A673 (cell line): ENCODE measurements at regions not wholly inside any gene's neighbourhood (a gene's known extent, or its start where the extent isn't known, plus 50 kb on each side); places are given as distances from the start of the nearest gene placed in this dataset.

Experiments
- BruUV-seq: library from RNA; stranded (reverse); fragments of 400-500 nt; replicated peaks from 2 replicates; lab custom pipeline; 2021; lab: Mats Ljungman, UMichigan
- CTCF ChIA-PET: fragments of 300-600 bp; sonication (Branson Sonifier 250); formaldehyde crosslinking; loops from one replicate; lab custom pipeline; 2022; ENCODE audit warnings: antibody characterized with exemption; lab: Charles Lee
- POLR2A ChIA-PET: fragments of 300-600 bp; sonication (Branson Sonifier 250); formaldehyde crosslinking; loops from one replicate; lab custom pipeline; 2022; ENCODE audit warnings: antibody characterized with exemption; ENCODE audit not compliant: low non-redundant PET; lab: Charles Lee
- DNase-seq: peaks from one replicate; pipeline ENCODE4 v3.0.0-alpha.2; 2015; ENCODE audit warnings: low spot score
- H3K27ac ChIP-seq: fragments of 200-600 bp; sonication (generic); 2 replicates; pipeline ENCODE4 v1.5.1; 2016; ENCODE audit warnings: mixed run types, low read depth, mild to moderate bottlenecking, mixed read lengths, antibody characterized with exemption, low read length; ENCODE audit not compliant: poor library complexity, severe bottlenecking
- H3K27me3 ChIP-seq: fragments of 200-600 bp; sonication (generic); replicated peaks from 2 replicates; pipeline ENCODE4 v1.6.1; 2017; ENCODE audit warnings: mixed run types, low read depth, mild to moderate bottlenecking, mixed read lengths, antibody characterized with exemption, low read length; ENCODE audit not compliant: insufficient read depth, poor library complexity
- H3K36me3 ChIP-seq: fragments of 200-600 bp; sonication (generic); 2 replicates; pipeline ENCODE4 v1.6.1; 2016; ENCODE audit warnings: mixed run types, mild to moderate bottlenecking, mixed read lengths, antibody characterized with exemption, low read length; ENCODE audit not compliant: insufficient read depth, poor library complexity, severe bottlenecking
- H3K4me1 ChIP-seq: fragments of 200-600 bp; sonication (generic); 2 replicates; pipeline ENCODE4 v1.6.1; 2017; ENCODE audit warnings: mixed run types, mild to moderate bottlenecking, mixed read lengths, antibody characterized with exemption, low read length; ENCODE audit not compliant: insufficient read depth, poor library complexity, severe bottlenecking
- H3K4me3 ChIP-seq: fragments of 200-600 bp; sonication (generic); 2 replicates; pipeline ENCODE4 v1.5.1; 2016; ENCODE audit warnings: low read depth, mixed run types, mild to moderate bottlenecking, mixed read lengths, low read length; ENCODE audit not compliant: poor library complexity, severe bottlenecking
- H3K9me3 ChIP-seq: fragments of 200-600 bp; sonication (generic); 2 replicates; pipeline ENCODE4 v1.6.1; 2016; ENCODE audit warnings: mixed run types, low read depth, mild to moderate bottlenecking, mixed read lengths, antibody characterized with exemption, low read length; ENCODE audit not compliant: poor library complexity, severe bottlenecking
- EZH2 ChIP-seq: fragments of 200-600 bp; sonication (generic); IDR thresholded peaks from 2 replicates; pipeline ENCODE4 v1.6.1; 2017; ENCODE audit warnings: borderline replicate concordance, low read depth, mild to moderate bottlenecking, mixed read lengths, antibody characterized with exemption, low read length; ENCODE audit not compliant: poor library complexity, severe bottlenecking
- intact Hi-C: fragments of 100-400 bp; cut with micrococcal nuclease; formaldehyde crosslinking; loops from one replicate; pipeline ENCODE4 v1.10.0; 2022; ENCODE audit not compliant: unreplicated experiment
- TF ChIP-seq, protein P1 (sequence below): fragments of 300-800, 200-600 bp; sonication (generic); conservative IDR thresholded peaks from 2 replicates; pipeline ENCODE4 v1.5.1; 2017; ENCODE audit warnings: low read depth, mild to moderate bottlenecking, antibody characterized with exemption, low read length, moderate library complexity, mixed read lengths

DNA sequence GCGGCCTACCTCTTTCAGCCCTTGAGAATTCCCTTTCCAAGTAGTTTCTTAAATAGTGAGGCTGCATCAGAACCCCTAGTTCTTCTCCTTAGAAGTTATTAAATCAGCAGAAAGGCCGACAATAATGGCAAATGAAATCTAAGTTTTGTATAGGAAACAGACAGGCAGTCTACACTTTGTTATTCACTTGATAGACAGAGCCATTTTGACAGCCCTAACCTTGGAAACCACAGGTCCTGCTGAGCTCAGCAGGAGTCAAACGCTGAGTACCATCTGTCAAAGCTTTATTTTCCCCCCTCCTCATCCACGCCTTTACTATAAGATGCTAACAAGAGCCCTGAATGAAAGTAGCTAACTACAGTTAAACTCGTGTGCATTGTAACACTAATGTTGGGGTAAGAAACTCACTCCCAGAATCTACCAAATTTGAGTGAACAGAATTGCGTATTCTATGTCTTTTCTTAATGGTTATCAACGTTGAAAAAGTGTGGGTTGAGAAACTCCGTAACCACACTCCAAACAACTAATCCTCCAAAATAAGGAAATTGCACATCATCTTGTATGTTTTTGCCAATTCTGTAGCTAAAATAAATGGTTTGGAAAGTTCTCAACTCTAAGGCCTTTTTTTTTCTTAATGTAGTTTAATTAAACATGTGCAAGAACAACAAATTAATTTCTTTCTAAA is 90.6 kb upstream of the EFEMP1 start:
- no peaks in the 10 kb centered on the region for H3K36me3 ChIP-seq
- ChIA-PET CTCF (interaction anchor here (1.0 kb wide), 1 partner anchor 243 kb away, joined by 3 read pairs; no protein-coding TSS in a partner anchor), POLR2A (no interaction called here)
- H3K27ac ChIP-seq = no peak overlapping the region
- peaks cover 3% of the 10 kb centered on the region for H3K4me1 ChIP-seq
- no peak for TF ChIP-seq EZH2
- TF ChIP-seq, protein P1, sequence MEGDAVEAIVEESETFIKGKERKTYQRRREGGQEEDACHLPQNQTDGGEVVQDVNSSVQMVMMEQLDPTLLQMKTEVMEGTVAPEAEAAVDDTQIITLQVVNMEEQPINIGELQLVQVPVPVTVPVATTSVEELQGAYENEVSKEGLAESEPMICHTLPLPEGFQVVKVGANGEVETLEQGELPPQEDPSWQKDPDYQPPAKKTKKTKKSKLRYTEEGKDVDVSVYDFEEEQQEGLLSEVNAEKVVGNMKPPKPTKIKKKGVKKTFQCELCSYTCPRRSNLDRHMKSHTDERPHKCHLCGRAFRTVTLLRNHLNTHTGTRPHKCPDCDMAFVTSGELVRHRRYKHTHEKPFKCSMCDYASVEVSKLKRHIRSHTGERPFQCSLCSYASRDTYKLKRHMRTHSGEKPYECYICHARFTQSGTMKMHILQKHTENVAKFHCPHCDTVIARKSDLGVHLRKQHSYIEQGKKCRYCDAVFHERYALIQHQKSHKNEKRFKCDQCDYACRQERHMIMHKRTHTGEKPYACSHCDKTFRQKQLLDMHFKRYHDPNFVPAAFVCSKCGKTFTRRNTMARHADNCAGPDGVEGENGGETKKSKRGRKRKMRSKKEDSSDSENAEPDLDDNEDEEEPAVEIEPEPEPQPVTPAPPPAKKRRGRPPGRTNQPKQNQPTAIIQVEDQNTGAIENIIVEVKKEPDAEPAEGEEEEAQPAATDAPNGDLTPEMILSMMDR = no peak
- intact Hi-C loops = no loop called here
- no peak overlapping the region for H3K4me3 ChIP-seq
- peaks cover 13% of the 10 kb centered on the region for H3K27me3 ChIP-seq
- no peaks in the 10 kb centered on the region for H3K9me3 ChIP-seq
- peak; percentile 17 for DNase-seq
- no TSS peak for BruUV-seq

DNA sequence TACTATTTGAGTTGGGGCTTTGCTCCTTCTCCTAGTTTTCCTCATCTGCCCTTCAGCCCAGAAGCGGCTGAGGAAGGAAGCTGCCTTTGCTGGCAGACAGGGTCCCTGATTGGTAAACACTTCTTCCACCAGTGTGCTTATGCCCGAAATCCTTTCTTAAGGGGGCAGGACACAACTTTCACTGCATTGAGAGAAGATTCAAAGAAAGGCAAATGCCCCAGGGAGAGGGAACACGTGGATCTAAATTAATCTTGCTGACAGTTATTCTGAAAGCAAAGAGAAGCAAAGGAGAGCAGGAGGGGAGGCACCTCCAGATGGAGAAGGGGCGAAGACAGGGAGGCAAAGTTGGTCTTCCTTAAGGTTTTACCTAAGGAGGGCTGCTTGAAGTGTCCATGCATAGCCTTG is 92.1 kb upstream of the EFEMP1 start:
- Histone ChIP-seq H3K36me3 (no peaks in the 10 kb centered on the region), H3K27ac (no peak overlapping the region), H3K9me3 (no peaks in the 10 kb centered on the region), H3K27me3 (peaks cover 15% of the 10 kb centered on the region), H3K4me1 (no peaks in the 10 kb centered on the region), H3K4me3 (no peak overlapping the region)
- TF ChIP-seq EZH2 = no peak
- TF ChIP-seq, protein P1 = no peak
- DNase-seq = no peak
- CTCF ChIA-PET = no interaction called here
- intact Hi-C loops = no loop called here
- POLR2A ChIA-PET = no interaction called here
- BruUV-seq = no TSS peak

DNA sequence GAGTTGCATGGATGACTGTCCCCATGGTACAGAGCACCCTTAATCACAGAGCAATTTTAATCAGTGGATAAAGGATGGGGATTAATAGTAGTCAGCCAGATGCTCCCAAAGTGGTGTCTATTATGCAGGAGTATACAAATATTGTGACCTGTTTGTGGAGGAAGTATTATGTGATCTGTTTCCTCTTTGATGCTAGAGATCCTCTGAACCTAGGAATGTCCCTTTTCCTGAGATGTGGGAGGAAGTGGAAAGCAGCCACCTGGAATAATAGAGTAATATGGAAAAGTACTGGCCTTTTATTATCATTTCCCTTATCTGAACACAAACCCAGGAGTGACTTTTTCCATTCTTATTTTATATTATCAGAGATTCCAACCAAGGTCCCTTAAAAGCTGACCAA is 94.2 kb upstream of the EFEMP1 start:
- Histone ChIP-seq H3K27me3 (peaks cover 16% of the 10 kb centered on the region), H3K27ac (no peak overlapping the region), H3K9me3 (no peaks in the 10 kb centered on the region), H3K4me3 (no peak overlapping the region), H3K36me3 (no peaks in the 10 kb centered on the region), H3K4me1 (no peaks in the 10 kb centered on the region)
- TF ChIP-seq EZH2 = no peak
- TF ChIP-seq, protein P1 = no peak
- ChIA-PET CTCF (no interaction called here), POLR2A (no interaction called here)
- DNase-seq = no peak
- intact Hi-C loops = no loop called here
- no TSS peak for BruUV-seq
